Activated naive CD4-positive, alpha-beta T cell treated with anti-CD3 and anti-CD28 coated beads, Interleukin-2, amount 50 U/mL, for 72 hours (primary cell): ENCODE measurements at regions not wholly inside any gene's neighbourhood (a gene's known extent, or its start where the extent isn't known, plus 50 kb on each side); places are given as distances from the start of the nearest gene placed in this dataset.

Experiments
- ATAC-seq, 2 donors: fragments of 150-1000 bp; cut with Tn5 transposase; 2 replicates each; pipeline ENCODE4 v1.10.0; 2021; ENCODE audit warnings: mild to moderate bottlenecking in 2 of 2, moderate library complexity in 2 of 2
- DNase-seq, 2 donors: peaks; one replicate each; pipeline ENCODE4 v3.0.0; 2021 to 2022; ENCODE audit warnings: low spot score in 2 of 2
- H3K27ac Mint-ChIP-seq, 2 donors: one replicate each; pipeline ENCODE4 v1.8.0; 2022; ENCODE audit warnings: mild to moderate bottlenecking in 2 of 2, mixed read lengths in 2 of 2
- H3K36me3 Mint-ChIP-seq, 2 donors: one replicate each; pipeline ENCODE4 v1.8.0; 2022; ENCODE audit warnings: mixed read lengths in 2 of 2
- H3K9me3 Mint-ChIP-seq, 2 donors: one replicate each; pipeline ENCODE4 v1.8.0; 2022; ENCODE audit warnings: mixed read lengths in 2 of 2

DNA sequence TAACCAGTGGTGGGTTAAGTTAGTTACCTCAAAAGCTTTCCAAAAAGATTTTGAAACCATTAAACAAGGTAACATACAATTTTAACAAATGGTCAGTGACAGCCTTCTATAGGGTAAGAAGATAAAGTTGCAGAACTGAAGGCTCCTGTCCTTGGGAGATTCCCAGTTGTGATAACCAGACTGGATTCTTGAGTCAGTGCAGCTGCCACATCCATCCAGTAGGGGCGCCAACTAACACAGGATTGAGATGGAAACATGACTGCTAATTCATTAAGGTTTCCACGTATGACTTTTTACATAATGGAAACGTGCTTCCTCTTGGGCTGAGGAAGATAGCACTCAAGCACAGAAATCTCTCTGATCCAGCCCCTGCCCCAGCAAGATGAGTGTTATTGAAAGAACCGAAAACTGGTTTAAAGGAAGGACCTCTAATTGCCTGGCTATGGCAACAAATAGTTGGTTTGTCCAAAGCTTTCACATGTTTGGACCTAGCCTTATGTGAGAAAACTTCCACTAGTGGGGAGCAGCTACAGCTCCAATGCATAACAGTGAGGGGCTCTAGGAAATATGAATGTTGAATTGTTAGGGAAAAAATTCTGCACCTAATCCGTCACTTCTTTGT is 269.8 kb upstream of the MYOCD start:
- no peaks in the 10 kb centered on the region for H3K36me3 Mint-ChIP-seq
- DNase-seq (peak in 1 of 2 donors; percentile 5), ATAC-seq (no peak)
- no peak overlapping the region for H3K27ac Mint-ChIP-seq
- H3K9me3 Mint-ChIP-seq, result peaks cover 18 to 24% of the 10 kb centered on the region in 2 donors

DNA sequence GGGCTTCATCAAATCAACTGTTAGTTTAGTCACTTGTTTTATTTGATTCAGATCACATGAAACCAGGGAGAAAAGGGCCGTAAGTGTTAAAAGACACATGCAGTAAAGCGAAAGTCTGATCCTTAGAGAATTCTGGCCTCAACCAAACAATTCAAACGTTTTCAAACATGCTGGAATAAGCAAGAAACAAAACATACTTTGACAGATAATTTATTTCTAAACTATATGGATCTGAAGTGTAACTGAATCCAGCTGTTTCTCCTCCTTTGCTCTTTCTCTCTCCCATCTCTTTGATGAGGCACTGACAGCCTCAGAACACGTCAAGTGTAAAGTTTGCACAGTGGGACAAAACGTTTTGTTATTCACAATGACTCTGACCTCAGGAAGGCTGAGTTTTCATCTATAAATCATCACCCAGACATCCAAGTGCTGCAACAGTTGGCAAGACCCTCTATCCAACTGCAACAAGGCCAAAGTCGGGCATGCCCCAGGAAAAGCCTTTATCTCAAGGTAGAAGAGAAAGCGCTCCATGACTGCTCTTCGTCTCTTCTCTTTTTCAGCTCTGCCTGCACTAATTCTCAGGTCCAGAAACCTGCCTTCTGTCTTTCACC is 267.1 kb upstream of the MYOCD start:
- ATAC-seq (no peak), DNase-seq (no peak)
- Mint-ChIP-seq H3K9me3 (peaks cover 18 to 20% of the 10 kb centered on the region in 2 donors), H3K27ac (no peak overlapping the region), H3K36me3 (no peaks in the 10 kb centered on the region)

DNA sequence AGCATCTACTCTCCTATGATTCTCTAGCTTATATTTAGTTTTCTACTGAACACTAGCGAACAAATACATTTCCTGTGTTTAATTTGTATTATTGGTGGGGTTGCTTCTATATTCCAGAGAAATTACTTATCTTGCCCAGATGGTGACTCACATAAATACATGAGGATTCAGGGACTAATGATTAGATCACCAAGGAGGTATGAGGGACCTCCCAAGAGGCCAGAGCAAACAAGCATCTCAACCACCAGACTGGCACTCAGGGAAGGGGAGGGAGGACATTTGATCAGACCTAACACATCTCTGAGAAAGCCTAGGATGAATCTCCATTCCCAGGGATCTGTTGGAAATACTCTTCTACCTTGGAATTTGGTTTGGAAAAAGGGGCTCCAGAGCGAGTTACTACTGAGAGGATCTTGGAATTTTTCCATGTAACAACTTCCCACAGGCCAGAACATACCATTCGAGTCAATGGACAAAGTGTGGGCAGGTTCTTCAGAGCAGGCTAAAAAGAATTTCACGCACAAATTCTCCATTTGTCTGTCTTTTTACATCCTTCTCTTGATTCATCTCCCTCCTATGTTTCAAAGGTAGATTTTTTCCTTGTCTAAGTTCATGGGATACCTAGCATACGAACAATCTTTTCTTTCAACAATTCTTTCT is 262.6 kb upstream of the MYOCD start:
- DNase-seq (no peak), ATAC-seq (no peak)
- Mint-ChIP-seq H3K27ac (no peak overlapping the region), H3K36me3 (no peaks in the 10 kb centered on the region), H3K9me3 (peaks cover 10 to 14% of the 10 kb centered on the region in 2 donors)

DNA sequence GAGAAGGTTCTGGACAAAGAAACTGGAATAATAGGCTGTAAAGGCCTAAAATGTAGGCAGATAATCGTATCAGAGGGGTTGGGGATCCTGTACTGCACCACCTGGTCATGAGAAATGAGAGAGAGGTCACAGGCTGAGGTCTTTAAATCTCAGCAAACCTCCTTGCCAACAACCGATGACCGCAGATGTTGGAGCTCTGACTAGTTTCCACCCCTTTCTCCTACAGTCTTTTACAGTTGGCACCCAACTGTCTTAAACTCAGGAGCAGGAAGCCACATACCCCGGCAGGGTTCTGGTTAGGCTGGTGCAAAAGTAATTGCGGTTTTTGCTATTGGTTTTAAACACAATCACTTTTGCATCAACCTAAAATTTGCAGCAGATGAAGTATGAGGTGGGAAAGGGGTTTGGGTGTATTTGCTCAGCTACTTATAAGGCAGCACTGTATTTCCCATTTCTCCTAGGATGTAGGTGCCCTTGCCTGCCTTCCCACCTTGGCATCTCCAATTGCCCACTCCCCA is 261.8 kb upstream of the MYOCD start:
- DNase-seq (no peak), ATAC-seq (no peak)
- Mint-ChIP-seq H3K27ac (no peak overlapping the region), H3K9me3 (peaks cover 9 to 10% of the 10 kb centered on the region in 2 donors), H3K36me3 (no peaks in the 10 kb centered on the region)

DNA sequence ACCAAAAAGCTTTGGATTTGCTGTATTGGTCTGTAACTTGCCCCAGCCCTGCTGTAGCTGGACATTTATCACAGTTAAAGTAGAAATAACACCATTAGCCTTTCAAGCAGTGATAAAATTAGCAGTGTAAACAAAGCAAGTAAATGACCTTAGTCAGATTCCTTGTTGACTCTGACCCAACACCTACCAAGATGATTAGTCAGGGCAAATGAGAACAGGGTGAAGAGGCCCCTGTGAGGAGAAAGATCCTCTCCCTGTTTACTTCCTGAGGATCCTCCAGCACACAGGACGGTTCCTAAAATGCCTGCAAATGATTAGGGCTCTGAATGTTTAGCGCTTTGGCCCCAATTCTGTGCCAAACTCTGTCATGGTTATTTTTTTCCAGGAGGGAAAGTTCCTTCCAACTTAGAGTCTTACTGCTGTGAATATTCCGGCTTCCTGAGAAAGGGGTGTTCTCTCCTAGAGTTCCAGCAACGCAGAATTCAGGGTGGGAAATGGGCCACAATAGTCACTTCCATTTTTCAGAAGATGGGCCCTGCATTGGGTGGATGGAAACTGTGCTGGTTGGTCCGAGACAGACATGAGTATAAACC is 259.0 kb upstream of the MYOCD start:
- no peak overlapping the region for H3K27ac Mint-ChIP-seq
- no peak for ATAC-seq
- H3K36me3 Mint-ChIP-seq, result no peaks in the 10 kb centered on the region
- DNase-seq, result no peak
- H3K9me3 Mint-ChIP-seq, result peaks cover 5 to 7% of the 10 kb centered on the region in 2 donors

DNA sequence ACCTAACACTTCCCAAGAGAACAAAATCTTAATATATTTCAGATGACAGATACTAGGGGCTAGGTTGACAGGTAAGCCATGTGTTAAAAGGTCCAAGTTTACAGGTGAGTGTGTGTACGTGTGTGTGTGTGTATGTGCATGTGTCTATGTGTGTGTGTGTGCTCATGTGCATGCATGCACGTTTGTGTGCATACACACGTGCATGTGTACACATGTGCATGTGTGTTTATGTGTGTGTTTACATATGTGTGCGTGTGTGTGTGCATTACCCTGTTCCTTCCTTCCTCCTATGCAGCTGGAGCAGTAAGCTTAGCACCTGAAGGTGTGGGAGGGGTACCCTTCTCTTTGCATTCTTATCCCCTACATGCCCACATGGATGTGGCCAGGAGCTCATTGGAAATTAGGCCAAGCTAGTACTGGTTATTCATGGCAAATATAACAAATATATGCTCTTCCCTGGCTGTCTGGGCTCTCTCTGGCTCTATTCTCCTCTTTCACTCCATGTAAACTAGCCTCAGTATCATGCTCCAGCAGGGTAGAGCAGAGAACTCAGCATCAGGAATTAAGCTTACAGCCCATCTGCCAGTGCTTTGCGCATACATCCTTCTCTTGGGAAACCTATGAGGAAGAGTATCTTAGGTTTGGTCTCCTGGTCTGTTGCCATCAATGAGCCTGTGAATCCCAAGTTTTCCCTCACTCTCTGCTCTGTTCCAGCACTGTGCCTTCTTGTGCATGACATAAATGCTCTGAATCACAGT is 258.0 kb upstream of the MYOCD start:
- Mint-ChIP-seq H3K36me3 (no peaks in the 10 kb centered on the region), H3K9me3 (peaks cover 5 to 7% of the 10 kb centered on the region in 2 donors), H3K27ac (no peak overlapping the region)
- DNase-seq (no peak), ATAC-seq (no peak)

DNA sequence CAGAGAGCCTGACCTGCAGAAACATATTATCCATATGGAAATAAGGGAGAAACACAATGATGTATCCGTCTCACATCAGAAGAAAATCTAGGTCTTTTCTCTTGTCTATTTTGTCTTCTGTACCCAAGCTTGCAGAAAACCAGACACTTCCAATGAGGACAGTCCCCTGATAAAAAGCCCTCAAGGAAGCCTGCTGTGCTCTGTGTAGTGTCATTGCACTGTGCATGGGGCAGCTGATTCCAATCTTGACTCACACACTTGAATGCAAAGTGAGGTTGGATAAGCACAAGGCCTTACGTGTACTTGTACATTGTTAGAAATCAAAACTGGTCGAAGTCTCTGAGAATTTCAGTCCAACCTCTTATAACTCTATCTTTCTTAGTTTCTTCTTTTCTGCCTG is 256.6 kb upstream of the MYOCD start:
- no peak overlapping the region for H3K27ac Mint-ChIP-seq
- no peak for ATAC-seq
- no peak for DNase-seq
- H3K9me3 Mint-ChIP-seq, result peaks cover 5 to 7% of the 10 kb centered on the region in 2 donors
- no peaks in the 10 kb centered on the region for H3K36me3 Mint-ChIP-seq

DNA sequence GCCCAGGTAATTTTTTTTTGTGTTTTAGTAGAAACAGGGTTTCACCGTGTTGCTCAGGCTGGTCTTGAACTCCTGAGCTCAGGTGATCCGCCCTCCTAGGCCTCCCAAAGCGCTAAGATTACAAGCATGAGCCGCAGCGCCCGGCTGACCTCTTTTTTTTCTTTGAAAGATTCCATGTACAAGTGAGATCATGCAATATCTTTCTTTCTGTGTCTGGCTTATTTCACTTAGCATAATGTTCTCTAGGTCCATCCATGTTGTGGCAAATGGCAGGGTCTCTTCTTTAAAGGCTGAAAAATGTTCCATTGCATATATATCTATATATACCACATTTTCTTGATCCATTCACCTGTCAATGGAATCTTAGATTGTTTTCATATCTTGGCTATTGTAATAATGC is 255.0 kb upstream of the MYOCD start:
- Mint-ChIP-seq H3K27ac (no peak overlapping the region), H3K36me3 (no peaks in the 10 kb centered on the region), H3K9me3 (peaks cover 0 to 5% of the 10 kb centered on the region in 2 donors)
- DNase-seq (no peak), ATAC-seq (no peak)

DNA sequence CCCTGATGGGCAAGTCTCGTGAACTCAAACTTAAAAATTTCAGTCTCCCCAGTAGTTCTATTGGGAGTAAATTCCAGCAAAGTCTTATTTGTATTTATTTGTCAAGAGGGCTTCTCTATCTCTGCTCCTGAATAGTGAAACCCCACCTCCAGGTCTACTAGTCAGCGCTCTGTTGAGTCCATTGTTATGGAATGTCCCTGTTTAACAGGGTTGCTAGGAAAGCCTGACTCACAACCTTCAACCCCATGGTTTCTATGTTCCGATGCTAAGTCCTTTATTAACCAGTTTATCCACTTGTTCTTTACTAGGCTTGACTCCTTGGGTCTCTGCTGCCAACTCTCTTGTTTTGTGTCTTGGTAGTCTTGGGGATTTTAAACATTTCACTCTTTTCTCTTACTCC is 250.7 kb upstream of the MYOCD start:
- DNase-seq (no peak), ATAC-seq (no peak)
- no peak overlapping the region for H3K27ac Mint-ChIP-seq
- H3K36me3 Mint-ChIP-seq, result peaks cover 0 to under 1% of the 10 kb centered on the region in 2 donors
- peaks cover 6 to 7% of the 10 kb centered on the region in 2 donors for H3K9me3 Mint-ChIP-seq

DNA sequence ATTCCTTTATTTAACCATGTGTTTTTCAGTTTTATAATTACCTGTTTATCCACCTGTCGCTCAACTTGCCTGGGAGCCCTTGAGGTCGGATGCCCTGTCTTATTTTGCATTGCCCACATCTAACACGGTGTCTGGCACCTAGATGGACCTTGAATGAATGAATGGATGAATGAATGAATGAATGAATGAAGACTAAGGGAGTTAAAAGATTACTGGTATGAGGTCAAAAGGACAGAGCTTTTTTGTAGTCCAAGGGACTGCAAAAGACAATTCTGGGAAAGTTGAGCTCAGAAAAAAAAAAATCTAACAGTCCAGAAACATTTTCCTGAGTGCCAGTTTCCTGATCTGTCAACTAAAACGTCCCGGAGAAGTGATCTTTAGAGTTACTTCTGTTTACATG is 244.6 kb upstream of the MYOCD start:
- peaks cover 9 to 20% of the 10 kb centered on the region in 2 donors for H3K36me3 Mint-ChIP-seq

DNA sequence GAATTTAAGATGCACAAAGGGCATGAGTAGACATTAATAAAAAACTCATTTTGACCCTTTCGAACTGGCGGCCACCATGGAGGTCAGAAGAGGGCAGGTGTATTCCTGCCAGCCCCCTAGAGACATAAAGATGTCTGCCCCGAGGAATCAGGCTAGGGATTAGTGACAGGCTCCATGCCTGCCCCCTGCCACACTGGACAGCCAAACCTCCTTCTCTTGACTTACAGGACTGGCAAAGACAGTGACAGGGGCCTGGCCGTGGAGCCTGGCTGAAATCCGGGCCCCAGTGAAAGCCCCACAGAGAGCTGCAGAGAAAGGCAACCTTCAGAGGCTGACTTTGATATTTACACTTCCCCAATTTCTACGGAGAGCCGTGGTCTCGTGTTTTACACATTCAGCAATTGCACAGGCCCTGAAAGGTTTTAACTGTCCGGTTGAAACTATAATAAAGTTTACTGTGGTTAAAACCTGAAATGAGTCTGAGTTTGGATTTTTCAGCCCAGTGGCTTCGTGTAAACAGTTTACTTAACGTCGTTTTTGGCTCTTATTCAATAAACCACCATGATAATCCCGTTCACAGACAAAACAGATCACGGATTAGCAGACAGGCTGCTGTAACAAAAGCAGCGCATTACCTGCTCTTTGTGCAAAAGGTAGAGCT is 243.9 kb upstream of the MYOCD start:
- Mint-ChIP-seq H3K9me3 (peaks cover 29 to 37% of the 10 kb centered on the region in 2 donors), H3K27ac (no peak overlapping the region), H3K36me3 (peaks cover 9 to 20% of the 10 kb centered on the region in 2 donors)
- DNase-seq (no peak), ATAC-seq (no peak)

More for the DNA sequence above, 244.6 kb upstream of the MYOCD start:
- DNase-seq (no peak), ATAC-seq (no peak)
- peaks cover 29 to 38% of the 10 kb centered on the region in 2 donors for H3K9me3 Mint-ChIP-seq
- no peak overlapping the region for H3K27ac Mint-ChIP-seq

DNA sequence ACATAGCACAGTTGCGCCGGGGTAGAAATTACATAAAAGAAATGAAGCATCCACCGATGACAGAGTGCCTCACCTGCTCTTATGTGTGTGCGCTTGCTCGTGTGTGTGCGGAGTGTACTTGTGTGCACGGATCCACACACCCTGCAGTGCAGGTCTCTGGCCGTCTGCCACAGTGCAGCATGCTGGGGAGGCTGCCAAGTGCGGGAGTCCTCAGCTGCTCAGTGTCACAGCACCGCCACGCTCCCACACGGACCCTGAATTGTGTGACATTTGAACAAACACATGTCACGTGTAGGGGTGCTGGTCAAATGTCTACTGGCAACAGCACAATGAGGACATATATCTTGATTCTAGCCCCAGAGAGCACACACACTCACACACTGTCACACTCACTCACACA is 243.0 kb upstream of the MYOCD start:
- no peak for DNase-seq
- Mint-ChIP-seq H3K9me3 (peaks cover 29 to 32% of the 10 kb centered on the region in 2 donors), H3K36me3 (peaks cover 9 to 20% of the 10 kb centered on the region in 2 donors), H3K27ac (no peak overlapping the region)
- no peak for ATAC-seq

DNA sequence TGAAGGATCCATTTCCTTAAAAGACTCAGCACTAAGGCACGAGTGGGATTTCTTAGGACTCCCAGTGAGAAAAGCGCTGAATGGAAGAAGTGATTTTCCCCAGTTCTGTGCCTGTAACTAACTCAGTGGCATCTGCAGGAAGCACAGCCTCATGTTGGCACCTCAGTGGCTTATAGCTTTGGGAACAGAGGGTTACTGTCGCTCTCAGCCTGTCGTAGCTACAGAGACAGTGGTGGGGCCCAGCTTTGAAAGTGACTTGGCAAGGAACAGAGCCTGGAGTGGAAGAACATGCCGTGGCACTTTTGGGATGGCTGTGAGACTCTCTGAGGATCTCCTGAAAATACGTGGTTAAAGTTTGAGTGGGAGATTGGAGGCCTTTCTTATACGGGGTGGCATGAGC is 242.4 kb upstream of the MYOCD start:
- H3K9me3 Mint-ChIP-seq, result peaks cover 29 to 32% of the 10 kb centered on the region in 2 donors
- no peak for DNase-seq
- peaks cover 9 to 20% of the 10 kb centered on the region in 2 donors for H3K36me3 Mint-ChIP-seq
- no peak for ATAC-seq
- no peak overlapping the region for H3K27ac Mint-ChIP-seq

DNA sequence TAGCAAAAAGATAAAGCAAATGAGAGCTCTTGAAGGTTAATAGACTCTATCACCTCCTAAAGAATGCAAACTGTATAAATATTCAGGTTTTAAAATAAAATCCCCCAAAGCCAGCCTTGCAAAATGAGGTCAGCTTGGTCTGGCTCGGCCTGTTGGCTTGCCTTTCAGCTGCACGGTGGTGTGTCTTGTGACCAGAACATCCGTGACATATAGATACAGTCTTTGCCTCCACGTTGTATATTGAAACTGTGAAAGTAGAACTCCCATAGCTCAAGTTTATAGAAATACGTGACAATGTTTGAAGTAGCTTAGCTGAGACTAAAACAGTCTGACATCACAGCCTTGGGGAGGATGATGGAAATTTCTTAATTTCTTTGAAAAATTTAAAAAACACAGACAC is 236.6 kb upstream of the MYOCD start:
- Mint-ChIP-seq H3K9me3 (peaks cover 18 to 31% of the 10 kb centered on the region in 2 donors), H3K36me3 (peaks cover 0 to 11% of the 10 kb centered on the region in 2 donors), H3K27ac (no peak overlapping the region)
- ATAC-seq (no peak), DNase-seq (no peak)

DNA sequence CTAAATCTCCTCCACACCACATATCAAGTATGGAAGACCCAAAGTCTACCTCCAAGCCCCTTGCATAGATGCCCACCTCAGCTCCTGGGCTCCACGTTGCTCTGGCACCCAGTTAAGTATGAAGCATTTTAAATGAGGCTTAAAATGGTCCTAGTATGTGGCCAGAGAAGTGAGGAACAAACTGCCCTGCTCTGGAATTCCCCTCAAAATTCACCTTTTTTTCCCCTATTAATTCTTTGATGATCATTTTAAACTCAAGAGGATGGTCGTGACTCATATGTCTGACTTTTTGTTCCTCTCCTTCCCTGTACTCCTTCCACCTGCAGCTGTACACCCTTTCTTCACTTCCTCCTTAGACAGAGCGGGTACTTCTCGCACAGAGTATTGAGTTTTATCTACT is 234.5 kb upstream of the MYOCD start:
- H3K9me3 Mint-ChIP-seq, result peaks cover 8 to 22% of the 10 kb centered on the region in 2 donors
- peaks cover 0 to 6% of the 10 kb centered on the region in 2 donors for H3K36me3 Mint-ChIP-seq
- DNase-seq, result no peak
- no peak overlapping the region for H3K27ac Mint-ChIP-seq
- no peak for ATAC-seq

DNA sequence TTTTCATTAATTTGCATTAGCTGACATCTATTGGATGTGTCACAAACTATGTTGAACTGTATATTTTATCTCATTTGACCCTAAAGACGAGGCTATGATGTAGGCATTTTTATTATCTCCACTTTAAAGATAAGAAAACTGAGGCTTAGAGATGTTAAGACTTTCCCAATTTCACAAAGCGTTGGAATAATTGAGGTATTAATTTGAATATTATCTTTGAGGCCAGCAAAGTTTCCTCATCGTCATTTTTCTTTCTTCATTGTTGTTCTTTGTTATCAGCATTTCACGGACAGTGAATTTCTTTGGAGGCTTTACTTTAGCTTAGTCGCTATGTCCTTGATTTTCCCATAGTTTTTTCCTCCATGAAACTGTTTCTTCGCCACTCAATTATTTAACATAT is 227.5 kb upstream of the MYOCD start:
- H3K27ac Mint-ChIP-seq, result no peak overlapping the region
- peaks cover 19 to 25% of the 10 kb centered on the region in 2 donors for H3K9me3 Mint-ChIP-seq
- no peak for ATAC-seq
- DNase-seq, result no peak
- H3K36me3 Mint-ChIP-seq, result peaks cover 0 to 15% of the 10 kb centered on the region in 2 donors
